ENCODE measurements at regions not wholly inside any gene's neighbourhood (a gene's known extent, or its start where the extent isn't known, plus 50 kb on each side); places are given as distances from the start of the nearest gene placed in this dataset.

GRCh38 chr13:44048326-44048725 lies 168.6 kb downstream of the LACC1 start:
- H3K79me2 ChIP-seq (ENCODE audit: insufficient read depth, low read length) = no peaks in the 10 kb centered on the region
- H3K4me1 ChIP-seq (ENCODE audit: control insufficient read depth in 1 of 2, insufficient read depth in 2 of 2, low read length in 2 of 2) = no peaks in the 10 kb centered on the region
- Mint-ChIP-seq H3K27ac (no peak overlapping the region), H3K27me3 (ENCODE audit: low read depth in 3 of 3) (peaks cover 0 to 2% (median 0%) of the 10 kb centered on the region in 3 donors), H3K4me3 (no peak overlapping the region), H3K36me3 (no peaks in the 10 kb centered on the region), H3K4me1 (peaks cover 5% of the 10 kb centered on the region), H3K9me3 (no peaks in the 10 kb centered on the region)
- no peak overlapping the region for H3K27ac ChIP-seq (ENCODE audit: low read depth in 1 of 2, low read length in 2 of 2)
- no CpG with 5 or more reads among the region's 3 CpGs for WGBS (ENCODE audit: insufficient coverage)
- no peaks in the 10 kb centered on the region for H3K9me3 ChIP-seq (replicated peaks in 1 of 2; ENCODE audit: control insufficient read depth in 1 of 2, insufficient read depth in 1 of 2, low read length in 2 of 2)
- intact Hi-C loops (cut with micrococcal nuclease) = loop anchor here (5.0 to 10.0 kb wide), 2 partner anchors 134 to 389 kb away; no protein-coding TSS in a partner anchor
- H3K27me3 ChIP-seq (ENCODE audit: control insufficient read depth in 2 of 2, insufficient read depth in 2 of 2, low read length in 2 of 2) = no peaks in the 10 kb centered on the region
- no peak overlapping the region for H3K9ac ChIP-seq (ENCODE audit: insufficient read depth, low read length, poor library complexity, severe bottlenecking)
- H3K4me3 ChIP-seq (replicated peaks in 1 of 3; ENCODE audit: low read depth in 2 of 3, low read length in 3 of 3) = no peak overlapping the region
- no peaks in the 10 kb centered on the region for H3K36me3 ChIP-seq (replicated peaks in 1 of 2; ENCODE audit: control insufficient read depth in 1 of 2, insufficient read depth in 2 of 2, low read length in 2 of 2)
- no peak overlapping the region for H2AFZ ChIP-seq (ENCODE audit: insufficient read depth, low read depth, low read length, poor library complexity, severe bottlenecking)
- DNase-seq = no peak
- no peak overlapping the region for H3K4me2 ChIP-seq (replicated peaks; ENCODE audit: extremely low read depth, low read length, poor library complexity, severe bottlenecking)
- H4K20me1 ChIP-seq (ENCODE audit: insufficient read depth, low read length) = no peaks in the 10 kb centered on the region
- no peak for TF ChIP-seq CTCF (IDR thresholded peaks at IDR 0.05)

- TF ChIP-seq CTCF (IDR thresholded peaks at IDR 0.05) = no peak
- Histone ChIP-seq H4K20me1 (ENCODE audit: insufficient read depth, low read length) (no peaks in the 10 kb centered on the region), H3K4me3 (replicated peaks in 1 of 3; ENCODE audit: low read depth in 2 of 3, low read length in 3 of 3) (no peak overlapping the region), H3K79me2 (ENCODE audit: insufficient read depth, low read length) (no peaks in the 10 kb centered on the region), H3K9me3 (replicated peaks in 1 of 2; ENCODE audit: control insufficient read depth in 1 of 2, insufficient read depth in 1 of 2, low read length in 2 of 2) (no peaks in the 10 kb centered on the region), H3K9ac (ENCODE audit: insufficient read depth, low read length, poor library complexity, severe bottlenecking) (no peak overlapping the region), H3K4me1 (ENCODE audit: control insufficient read depth in 1 of 2, insufficient read depth in 2 of 2, low read length in 2 of 2) (no peaks in the 10 kb centered on the region), H3K27ac (ENCODE audit: low read depth in 1 of 2, low read length in 2 of 2) (no peak overlapping the region), H3K4me2 (replicated peaks; ENCODE audit: extremely low read depth, low read length, poor library complexity, severe bottlenecking) (no peak overlapping the region), H2AFZ (ENCODE audit: insufficient read depth, low read depth, low read length, poor library complexity, severe bottlenecking) (no peak overlapping the region), H3K27me3 (ENCODE audit: control insufficient read depth in 2 of 2, insufficient read depth in 2 of 2, low read length in 2 of 2) (no peaks in the 10 kb centered on the region), H3K36me3 (replicated peaks in 1 of 2; ENCODE audit: control insufficient read depth in 1 of 2, insufficient read depth in 2 of 2, low read length in 2 of 2) (no peaks in the 10 kb centered on the region)
- H3K27ac Mint-ChIP-seq = no peak overlapping the region
- whole genome bisulfite sequencing (ENCODE audit: insufficient coverage) = 17% methylated on average over 1 of the region's 3 CpGs
- no peaks in the 10 kb centered on the region for H3K9me3 Mint-ChIP-seq
- peaks cover 5% of the 10 kb centered on the region for H3K4me1 Mint-ChIP-seq
- DNase-seq = no peak
- H3K36me3 Mint-ChIP-seq = no peaks in the 10 kb centered on the region
- H3K27me3 Mint-ChIP-seq (ENCODE audit: low read depth in 3 of 3) = peaks cover 0 to 2% (median 0%) of the 10 kb centered on the region in 3 donors
- intact Hi-C loops (cut with micrococcal nuclease) = loop anchor here (5.0 to 10.0 kb wide), 2 partner anchors 135 to 388 kb away; no protein-coding TSS in a partner anchor
- no peak overlapping the region for H3K4me3 Mint-ChIP-seq
Measured at GRCh38 chr13:44049081-44049945, 169.6 kb downstream of the LACC1 start.
